ENCODE measurements at regions not wholly inside any gene's neighbourhood (a gene's known extent, or its start where the extent isn't known, plus 50 kb on each side); places are given as distances from the start of the nearest gene placed in this dataset.
"Not testable (repeated sequence)": the region's sequence is repeated elsewhere in the genome, so short reads cannot be mapped to it uniquely, and the experiment has no call there.

- H3K27ac ChIP-seq: peak overlapping the region; percentile 63
- no peak for TF ChIP-seq CTCF (conservative IDR thresholded peaks at IDR 0.05)
Measured at GRCh38 chr11:35046681-35047080, 92.3 kb upstream of the CD44 start.

GRCh38 chr11:35047179-35047578 is 91.8 kb upstream of the CD44 start:
- TF ChIP-seq CTCF (conservative IDR thresholded peaks at IDR 0.05): no peak
- no peak overlapping the region for H3K27ac ChIP-seq

GRCh38 chr11:35047769-35048168 is 91.2 kb upstream of the CD44 start:
- no peak overlapping the region for H3K27ac ChIP-seq
- TF ChIP-seq CTCF (conservative IDR thresholded peaks at IDR 0.05): no peak

- not testable (repeated sequence) for H3K27ac ChIP-seq
Measured at GRCh38 chr11:35048346-35048745, 90.6 kb upstream of the CD44 start.

- no peak overlapping the region for H3K27ac ChIP-seq
- no peak for TF ChIP-seq CTCF (conservative IDR thresholded peaks at IDR 0.05)
Measured at GRCh38 chr11:35049859-35050531, 89.0 kb upstream of the CD44 start.

GRCh38 chr11:35050541-35050995 is 88.4 kb upstream of the CD44 start:
- no peak overlapping the region for H3K27ac ChIP-seq

GRCh38 chr11:35056391-35057093 is 82.4 kb upstream of the CD44 start:
- TF ChIP-seq CTCF (conservative IDR thresholded peaks at IDR 0.05): no peak

More at GRCh38 chr11:35050541-35050995, 88.4 kb upstream of the CD44 start:
- no peak for TF ChIP-seq CTCF (conservative IDR thresholded peaks at IDR 0.05)

More at GRCh38 chr11:35056391-35057093, 82.4 kb upstream of the CD44 start:
- no peak overlapping the region for H3K27ac ChIP-seq
